NOMO-1 treated with dmso at 0.1 percent for 144 hours (cell line): ENCODE measurements at regions not wholly inside any gene's neighbourhood (a gene's known extent, or its start where the extent isn't known, plus 50 kb on each side); places are given as distances from the start of the nearest gene placed in this dataset.

Experiments
- DNase-seq: peaks from one replicate; lab custom pipeline; 2025; ENCODE audit not compliant: unreplicated experiment; lab: John Stamatoyannopoulos, UW

DNA sequence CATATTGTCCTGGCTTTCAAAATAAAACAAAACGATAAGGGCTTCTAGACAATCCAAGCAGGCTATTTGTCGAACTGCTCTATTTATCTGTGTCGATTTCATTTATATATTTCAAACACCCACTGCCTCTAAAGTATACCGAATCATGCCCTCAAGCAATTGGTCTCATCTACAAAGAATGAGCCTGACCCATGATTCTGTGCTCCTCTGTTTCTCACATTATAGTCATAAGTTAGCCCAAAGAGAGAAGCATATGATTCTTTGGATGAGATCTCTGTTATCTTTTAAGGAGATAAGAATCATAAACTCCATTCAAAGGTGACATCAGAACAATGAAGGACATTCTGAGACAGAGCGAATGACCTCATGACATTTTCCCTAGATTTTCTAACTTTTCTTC lies 191.1 kb downstream of the MAP2K6 start:
- DNase-seq, result no peak

DNA sequence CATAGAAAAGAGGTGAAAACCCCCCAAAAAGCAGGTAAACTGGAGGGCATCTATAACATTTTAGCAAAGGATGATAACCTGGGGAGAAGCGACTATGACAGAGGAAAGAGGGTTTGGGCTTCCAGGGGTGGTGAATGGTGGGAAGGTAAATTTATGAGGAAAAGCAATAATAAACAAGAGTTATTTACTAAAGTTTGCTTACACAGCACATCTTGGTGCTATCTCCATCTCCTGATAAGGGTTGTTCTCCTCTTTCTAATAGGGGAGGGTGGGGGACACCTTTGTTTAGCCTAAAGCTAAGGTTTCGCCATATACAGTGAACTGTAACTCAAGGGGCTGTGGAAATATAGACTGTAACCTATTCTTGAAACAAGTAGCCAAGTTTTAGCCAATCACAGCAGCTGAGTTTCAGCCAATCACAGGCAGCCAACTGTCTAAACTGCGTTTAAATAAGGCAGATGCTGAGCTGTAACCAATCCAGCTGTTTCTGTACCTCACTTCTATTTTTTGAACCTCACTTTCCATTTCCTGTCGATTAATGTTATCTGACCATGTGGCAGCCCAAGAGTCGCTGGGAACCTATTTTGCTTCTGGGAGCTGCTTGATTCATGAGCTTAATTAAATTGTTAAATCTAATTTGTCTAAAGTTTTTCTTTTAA lies 191.8 kb downstream of the MAP2K6 start:
- no peak for DNase-seq

DNA sequence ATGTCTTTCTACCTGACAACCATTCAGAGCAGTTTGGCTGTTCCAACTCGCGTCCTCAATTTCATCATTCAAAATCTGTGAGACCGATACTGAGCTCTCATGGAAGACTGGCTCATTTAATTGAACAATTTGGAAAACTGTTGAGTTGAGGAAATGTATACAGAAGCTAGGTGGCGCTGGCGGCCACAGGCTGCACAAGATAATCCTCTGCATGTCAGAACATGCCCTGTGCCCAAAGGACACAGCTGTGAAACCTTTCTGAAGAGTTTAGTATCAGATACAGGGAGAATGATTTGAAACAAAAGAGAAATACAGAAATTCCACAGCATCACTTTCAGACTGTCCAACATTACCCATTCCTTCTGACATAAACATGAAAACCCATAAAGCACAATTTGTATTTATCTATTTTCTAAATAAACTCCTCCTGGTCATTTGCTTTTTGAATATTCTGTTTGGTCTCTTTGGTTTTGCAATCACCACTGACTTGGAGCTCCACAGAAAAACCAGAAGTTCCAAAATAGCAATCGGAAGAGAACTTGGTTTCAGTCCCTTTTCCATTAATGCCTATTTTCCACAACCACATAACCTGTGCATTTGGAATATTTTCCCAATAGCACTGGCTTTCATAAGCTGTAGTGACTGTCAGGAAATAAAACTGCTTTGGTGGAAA lies 192.8 kb downstream of the MAP2K6 start:
- peak; percentile 66 for DNase-seq

DNA sequence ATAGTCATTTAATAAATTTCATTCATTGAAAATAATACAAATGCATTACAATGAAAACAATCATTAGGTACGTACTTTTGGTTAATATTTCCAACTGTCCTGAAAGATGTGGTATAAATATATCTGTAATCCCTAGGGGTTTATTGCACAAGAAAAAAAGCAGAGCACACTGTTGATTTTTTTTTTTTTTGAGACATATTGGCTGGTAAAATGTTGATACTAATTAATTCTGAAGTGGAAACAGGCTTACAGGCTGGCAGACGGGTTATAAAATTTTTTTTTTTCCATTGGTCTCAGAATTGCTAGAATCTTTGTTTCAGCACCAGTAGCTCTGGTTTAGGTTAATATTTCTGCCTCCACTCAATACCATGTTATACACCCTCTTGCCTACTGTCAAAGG lies 193.6 kb downstream of the MAP2K6 start:
- no peak for DNase-seq

DNA sequence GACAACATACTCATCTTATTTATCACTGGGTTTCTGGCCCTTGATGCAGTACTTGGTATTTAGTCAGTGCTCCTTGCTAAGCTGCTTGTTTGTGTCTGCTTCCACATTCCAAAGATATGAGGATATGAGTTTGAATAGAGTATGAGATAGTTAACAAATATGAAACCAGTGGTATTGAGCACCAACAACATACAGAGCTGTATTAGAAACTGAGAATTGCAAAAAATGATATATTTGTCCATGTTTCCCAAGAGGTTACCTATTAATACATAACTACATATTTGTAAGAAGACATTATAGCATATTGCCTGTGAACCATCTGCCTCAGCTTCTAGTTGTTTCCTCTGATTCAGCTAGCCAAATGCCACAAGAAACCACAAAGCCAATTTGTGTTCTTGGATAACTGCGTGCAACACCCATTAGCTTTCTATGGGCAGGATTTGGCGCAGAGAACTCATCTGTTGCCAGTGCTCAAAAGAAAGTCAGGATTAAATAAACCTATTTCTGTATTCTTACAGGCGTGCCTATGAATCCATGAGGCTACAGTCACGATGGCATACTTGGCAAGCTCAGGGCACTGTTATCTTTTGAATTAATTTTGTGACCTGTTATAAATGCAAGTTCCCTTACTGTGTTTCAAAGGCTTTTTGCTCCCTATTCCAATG lies 194.4 kb downstream of the MAP2K6 start:
- no peak for DNase-seq

- peak; percentile 55 for DNase-seq
These were observed 195.2 kb downstream of the MAP2K6 start for GRCh38 chr17:69609473-69610305.

DNA sequence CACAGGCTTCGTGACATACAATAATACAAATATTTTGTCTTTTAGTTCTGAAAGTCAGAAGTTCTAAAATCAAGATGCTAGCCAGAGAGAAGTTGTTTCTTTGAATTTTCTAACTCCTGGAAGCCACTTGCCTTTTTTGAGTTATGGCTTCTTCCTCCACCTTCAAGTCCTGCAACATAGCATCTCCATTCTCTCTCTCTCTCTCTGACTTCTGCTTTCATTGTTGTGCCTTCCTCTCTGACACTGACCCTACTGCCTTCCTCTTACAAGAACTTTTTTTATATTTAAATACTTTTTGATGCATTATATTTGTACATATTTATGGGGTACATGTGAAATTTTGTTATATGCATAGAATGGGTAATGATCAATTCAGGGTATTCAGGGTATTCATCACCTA lies 205.9 kb downstream of the MAP2K6 start:
- peak; percentile 80 for DNase-seq

- DNase-seq, result no peak
These were observed 211.0 kb downstream of the MAP2K6 start for GRCh38 chr17:69625474-69625873.

DNA sequence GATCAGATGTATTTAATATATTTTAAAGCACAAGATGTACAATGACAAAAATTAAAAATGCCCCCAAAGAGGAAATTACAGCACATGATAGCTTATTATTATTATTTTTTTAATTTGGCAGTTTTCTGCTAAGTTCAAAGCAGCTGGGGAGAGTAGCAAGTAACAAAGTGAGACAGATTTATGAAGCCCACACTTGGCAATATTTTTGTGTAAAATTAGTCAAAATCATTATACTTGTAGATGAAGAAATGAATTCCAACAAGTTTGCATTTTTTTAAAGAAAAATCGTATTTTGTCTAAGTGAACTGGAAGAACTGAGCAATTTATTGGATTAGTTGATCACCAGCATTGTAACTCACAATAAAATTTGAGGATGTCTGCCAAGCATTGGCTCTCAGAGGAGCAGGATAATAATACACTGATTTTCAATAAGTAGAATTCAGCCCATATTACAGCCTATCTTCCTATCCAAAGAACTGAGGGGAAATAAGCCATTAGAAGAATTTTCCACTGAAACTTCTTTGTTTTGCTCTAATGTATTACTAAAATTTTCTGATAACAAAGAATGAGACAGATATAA lies 215.6 kb downstream of the MAP2K6 start:
- DNase-seq, result no peak

DNA sequence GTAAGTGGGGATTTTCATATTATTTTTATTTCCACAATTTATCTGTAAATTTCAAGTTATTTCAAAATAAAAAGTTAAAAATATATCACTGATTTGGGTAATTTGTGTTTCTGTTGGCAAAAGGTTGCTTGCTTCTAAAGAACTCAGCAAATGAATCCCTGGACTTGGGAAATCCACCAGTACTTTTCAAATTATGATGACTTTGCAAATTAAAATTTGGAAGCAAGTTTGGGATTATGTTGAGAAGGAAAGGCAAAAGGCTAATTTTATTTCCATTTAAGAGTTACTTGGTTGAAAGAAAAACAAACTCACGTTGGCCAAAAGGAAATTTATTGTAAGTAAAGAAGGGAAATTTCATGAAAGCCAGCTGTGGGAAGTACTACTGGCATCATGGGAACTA lies 220.3 kb downstream of the MAP2K6 start:
- DNase-seq, result no peak

GRCh38 chr17:69637446-69638156 lies 223.1 kb downstream of the MAP2K6 start:
- no peak for DNase-seq

GRCh38 chr17:69639096-69639495 lies 224.6 kb downstream of the MAP2K6 start:
- no peak for DNase-seq

DNA sequence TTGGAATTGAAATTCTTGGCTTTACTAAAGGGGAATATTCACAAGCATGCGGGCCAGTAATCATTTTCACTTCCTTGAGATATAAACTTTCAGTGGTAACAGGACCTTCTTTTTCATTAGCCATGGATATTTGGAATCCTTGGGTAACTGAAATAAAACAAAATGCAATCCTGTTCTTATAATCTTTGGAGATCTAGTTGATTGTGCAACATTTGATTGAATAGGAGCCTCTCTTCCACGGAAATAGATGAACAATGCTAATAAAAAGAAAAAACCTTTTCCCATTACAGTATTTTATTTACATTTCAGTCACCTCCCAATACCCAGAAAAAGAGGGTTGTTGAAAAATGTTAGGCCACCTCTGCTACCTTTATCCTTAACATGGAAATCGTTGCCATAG lies 225.6 kb downstream of the MAP2K6 start:
- DNase-seq, result no peak

- no peak for DNase-seq
These were observed 229.2 kb downstream of the MAP2K6 start for GRCh38 chr17:69643686-69644085.

DNA sequence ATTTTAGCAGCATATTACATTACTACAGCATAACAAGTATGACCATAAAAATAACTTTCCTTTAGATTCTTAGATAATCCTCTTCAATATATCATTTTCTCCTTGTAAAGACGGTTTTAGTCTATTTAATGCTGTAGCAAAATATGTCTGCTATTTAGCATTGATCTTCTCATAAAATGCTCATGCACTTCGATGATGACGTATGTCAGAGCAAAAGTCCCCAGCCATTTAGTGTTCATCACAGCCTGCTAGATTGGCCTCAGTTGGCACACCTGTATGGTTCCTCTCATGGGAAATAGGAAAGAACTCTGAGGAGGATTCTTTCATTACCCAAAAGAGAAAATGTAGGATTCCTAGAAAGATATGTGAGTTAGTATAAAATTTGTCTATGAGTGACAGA lies 232.2 kb downstream of the MAP2K6 start:
- no peak for DNase-seq

GRCh38 chr17:69650881-69651280 lies 236.4 kb downstream of the MAP2K6 start:
- no peak for DNase-seq

DNA sequence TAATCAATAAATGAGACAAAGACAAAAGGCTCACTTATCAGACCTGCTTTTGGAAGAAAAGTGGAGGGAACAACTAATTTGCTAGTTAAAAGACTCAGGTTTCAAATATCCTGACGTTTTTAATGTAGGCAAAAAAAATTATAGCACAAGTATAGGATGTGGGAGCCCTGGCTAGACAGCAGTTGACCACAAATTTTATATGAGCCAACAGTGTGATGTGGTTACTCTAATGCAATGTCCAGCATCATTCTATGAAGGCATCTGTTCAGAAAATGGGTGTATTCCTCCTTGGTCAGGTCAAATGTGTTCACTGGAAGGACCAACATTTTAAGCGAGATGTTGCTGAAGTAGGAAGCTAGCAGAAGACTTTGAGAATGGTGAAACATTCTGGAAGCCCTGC lies 237.4 kb downstream of the MAP2K6 start:
- no peak for DNase-seq

DNA sequence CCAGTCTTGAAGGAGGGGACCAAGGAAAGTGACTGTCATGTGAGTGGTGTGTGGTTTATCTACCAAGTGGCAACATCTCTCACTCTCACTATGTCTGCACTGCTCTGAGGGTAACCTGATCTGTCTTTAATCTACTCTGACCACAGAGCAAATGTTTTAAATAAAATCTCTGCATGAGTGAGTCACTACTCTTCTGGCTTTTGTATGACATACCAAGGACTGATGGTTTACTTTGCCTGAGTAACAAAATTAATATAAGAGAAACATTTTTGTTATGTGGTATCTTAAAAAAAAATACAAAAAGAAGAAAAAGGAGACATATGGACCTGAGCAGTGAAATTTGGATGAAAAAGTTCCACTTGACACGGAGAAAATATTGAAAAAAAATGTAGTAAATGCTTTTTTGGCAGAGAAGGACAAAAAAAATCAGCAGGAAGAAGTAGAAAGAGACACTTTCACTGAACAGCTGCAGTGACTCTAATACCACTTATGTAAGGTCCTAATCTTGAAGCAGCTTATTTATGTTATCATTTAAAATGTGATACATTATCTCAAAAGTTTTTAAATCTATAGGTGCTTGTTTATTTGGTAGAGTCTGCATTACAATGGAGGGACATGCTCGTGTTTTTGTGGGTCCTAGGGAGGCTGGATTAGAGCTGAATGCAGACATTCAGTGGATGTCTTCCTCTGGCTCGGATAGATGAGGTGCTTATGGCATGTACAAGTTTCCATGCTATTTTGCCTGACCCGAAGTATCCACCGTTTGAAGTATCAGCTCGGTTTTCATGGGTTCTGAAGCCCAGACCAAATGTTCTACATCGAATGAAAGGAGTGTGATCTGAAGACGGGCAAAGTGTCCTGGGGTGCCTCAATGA lies 240.7 kb downstream of the MAP2K6 start:
- no peak for DNase-seq

- DNase-seq, result no peak
These were observed 241.4 kb downstream of the MAP2K6 start for GRCh38 chr17:69655902-69656301.
